Iris pigment epithelial cell (primary cell): ENCODE measurements at regions not wholly inside any gene's neighbourhood (a gene's known extent, or its start where the extent isn't known, plus 50 kb on each side); places are given as distances from the start of the nearest gene placed in this dataset.

Experiments used
- DNase-seq: peaks from one replicate; pipeline ENCODE4 v3.0.0-alpha.2; 2011; ENCODE audit warnings: low read depth

DNA sequence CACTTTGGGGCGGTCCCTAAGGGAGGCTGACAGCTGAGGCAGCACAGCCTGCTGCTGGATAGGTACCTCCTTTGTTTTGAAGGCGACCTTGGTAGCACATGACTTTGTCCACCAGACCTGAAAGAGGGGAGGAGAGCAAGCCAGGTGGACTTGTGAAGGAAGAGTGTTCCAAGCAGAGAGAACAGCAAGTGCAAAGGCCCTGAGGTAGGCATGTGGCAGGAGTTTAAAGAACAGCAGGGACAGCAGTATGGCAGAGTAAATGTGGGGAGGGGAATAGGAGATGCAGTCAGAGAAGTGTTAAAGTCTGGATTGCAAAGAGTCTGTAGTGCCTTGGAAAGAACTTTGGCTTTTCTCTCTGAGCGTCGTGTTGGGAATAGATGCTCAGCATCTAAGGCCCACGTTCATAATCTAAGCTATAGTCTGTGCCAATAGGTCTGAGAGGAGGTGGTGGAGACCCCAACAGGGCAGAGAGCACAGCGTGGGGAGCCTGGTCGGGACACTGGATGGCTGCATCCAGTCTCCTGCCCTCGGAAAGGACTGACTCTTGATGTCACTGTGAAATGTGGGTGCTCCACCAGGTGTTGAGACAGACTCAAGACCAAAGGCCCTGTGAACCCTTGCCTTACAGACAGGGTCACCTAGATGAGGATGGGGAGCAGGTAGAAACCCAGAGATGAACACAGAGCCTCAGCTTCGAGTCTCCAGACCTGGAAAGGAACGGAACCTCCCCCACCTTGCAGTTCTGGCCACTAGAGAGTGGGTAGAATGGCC lies 242.1 kb upstream of the PWP1 start:
- DNase-seq, result no peak

DNA sequence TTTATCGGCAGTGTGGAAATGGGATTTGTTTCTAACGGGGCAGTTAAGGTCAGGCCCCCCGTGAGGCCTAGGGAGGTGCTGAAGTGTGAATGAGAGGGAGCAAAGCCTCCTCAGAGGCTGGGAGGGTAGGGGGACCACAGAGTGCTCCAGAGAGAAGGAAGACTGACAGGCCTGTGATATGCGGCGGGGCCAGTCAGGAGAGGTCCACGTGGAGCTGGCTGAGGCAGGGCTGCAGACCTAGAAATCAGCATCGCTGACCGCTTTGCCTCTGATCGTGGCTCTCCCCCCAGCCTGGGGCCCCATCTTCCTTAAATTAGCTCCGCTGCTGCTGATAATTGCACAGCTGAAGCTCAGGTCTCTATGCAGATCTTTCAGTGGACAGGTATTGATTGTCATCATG lies 240.8 kb upstream of the PWP1 start:
- DNase-seq, result no peak

DNA sequence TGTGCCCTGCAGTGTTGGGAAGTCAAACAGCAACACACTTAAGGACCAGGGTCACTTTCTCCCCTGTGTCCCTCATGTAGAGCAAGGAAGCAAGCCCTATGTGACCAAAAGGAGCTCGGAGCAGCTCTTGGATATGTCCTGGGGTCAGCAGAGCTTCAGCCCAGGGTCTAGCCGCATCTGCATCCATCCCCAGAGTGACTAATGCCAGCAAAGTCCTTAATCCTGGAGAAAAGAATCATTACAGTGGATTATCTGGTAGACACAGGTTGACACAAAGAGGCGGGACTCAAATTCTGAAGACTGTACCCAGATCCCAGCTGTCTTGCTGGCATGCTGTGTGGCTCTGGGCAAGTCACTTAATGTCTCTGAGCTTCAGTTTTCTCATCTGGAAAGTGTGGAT lies 239.1 kb upstream of the PWP1 start:
- no peak for DNase-seq

DNA sequence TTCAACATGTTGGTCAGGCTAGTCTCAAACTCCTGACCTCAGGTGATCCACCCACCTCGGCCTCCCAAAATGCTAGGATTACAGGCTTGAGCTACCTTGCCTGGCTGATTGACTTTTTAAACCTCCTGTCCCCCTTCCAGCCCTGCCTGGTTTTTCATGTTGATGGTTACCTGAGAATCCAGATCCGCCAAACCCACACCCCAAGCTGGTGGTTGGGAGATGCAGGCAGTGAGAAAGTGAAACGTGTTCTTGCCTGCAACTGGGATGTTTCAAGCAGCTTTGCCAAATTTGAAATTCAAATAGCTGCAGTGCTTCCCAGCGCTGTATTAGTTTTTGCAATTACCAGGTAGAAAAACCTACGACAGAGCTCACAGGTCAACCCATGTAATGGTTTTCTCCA lies 238.3 kb upstream of the PWP1 start:
- no peak for DNase-seq

DNA sequence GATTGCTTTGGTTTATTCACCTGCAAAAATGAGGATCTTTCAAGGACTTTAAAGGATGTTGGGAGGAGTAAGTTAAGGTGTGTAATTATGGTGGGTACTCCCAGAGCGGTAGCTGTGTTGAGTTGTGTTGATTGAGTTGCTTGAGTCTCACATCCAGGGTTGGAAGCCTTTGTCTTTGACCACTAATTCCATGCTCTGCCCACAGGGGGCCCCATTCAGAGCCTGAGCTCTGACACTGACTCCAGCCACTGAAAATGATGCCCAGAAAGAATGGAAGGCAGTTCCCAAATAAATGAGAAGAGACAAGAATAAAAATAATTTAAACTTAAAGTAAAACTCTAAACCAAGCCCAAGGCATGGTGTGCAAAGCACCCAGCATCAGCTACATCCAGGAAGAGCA lies 237.4 kb upstream of the PWP1 start:
- DNase-seq, result peak; percentile 16

DNA sequence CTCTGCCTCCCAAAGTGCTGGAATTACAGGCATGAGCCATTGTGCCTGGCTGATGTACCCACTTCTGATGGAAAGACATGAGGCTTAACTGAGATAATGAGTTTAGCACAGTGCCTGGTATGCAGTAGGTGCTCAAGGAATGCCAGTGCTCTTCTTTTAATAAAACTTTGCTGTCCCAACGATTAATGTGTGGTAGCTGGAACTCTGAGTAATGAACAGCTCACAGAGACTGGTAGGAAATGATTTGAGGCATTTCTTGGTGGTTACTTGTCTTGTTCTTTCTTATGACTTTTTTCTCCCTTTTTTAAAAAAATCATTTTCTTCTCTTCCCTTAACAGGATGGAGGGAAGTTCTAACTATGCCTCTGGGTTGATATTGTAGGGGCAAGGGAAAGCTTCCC lies 235.7 kb upstream of the PWP1 start:
- peak; percentile 28 for DNase-seq

DNA sequence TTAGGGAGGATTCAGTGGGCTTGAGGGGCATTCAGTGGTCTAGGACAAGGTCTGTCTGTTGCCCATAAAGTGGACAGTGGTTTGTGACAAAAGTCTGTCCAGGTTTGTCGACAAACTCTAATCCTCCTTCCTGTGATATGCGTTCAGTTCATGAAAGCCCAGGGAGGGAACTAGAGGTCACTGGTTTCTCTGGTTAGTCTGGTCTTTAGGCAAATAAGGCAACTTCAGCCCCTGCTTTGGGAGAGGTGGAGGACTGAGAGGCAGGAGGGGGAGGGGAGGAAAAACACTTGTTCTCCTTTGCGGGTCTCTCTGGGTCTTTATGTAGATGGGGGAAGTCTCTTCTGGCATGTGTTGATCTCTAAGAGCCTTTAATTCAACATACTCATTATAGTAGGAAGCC lies 235.1 kb upstream of the PWP1 start:
- DNase-seq, result no peak

DNA sequence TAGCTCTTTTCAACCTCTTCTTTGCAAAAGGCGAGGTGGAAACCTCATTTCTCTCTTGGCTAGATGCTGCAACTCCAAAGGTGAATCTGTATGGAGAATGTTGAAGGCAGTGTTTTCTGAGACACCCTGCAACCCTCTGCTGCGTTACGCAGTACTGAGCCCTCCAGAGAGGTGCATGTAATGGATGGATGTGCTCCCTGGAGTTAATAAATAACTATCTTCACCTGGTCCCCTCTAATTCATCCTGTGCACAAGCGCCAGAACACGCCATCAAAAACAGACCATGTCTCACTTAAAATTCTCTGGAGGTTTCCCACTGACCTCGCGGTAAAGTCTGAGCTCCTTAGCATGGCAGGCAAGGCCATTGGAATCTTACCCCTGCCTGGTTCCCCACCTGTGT lies 234.4 kb upstream of the PWP1 start:
- DNase-seq, result no peak

DNA sequence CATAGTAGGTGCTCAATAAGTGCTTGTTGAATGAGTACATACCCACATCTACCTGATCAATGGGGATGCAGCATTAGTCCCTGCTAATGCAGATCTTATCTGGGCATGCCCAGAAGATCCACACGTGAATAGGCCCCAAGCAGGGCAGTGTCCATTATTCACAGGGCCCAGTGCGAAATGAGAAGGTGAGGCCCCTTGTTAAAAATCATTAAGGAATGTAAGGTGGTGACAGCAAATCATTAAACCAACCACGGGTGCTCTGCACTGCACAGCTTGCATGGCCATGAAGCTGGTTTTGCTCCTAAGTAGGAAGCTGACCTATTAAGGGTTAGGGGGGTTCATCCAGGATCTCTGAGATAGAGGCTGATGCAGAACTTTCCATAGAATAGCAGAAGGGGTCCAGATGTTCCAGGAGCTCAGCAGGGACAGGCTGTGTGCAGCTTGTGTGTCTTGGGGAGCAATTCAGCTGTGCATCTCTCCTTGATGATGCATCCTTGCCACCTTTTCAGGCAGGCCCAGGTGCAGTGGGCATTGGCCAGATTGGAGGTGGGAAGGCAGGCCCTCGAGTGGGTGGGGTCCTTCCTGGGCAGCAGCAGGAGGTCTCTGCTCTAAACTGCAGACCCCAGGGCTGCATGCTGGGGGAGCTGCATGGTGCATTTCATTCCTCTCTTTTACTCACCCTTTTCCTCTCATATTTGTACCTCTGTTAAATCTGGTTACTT lies 231.3 kb upstream of the PWP1 start:
- DNase-seq, result no peak

DNA sequence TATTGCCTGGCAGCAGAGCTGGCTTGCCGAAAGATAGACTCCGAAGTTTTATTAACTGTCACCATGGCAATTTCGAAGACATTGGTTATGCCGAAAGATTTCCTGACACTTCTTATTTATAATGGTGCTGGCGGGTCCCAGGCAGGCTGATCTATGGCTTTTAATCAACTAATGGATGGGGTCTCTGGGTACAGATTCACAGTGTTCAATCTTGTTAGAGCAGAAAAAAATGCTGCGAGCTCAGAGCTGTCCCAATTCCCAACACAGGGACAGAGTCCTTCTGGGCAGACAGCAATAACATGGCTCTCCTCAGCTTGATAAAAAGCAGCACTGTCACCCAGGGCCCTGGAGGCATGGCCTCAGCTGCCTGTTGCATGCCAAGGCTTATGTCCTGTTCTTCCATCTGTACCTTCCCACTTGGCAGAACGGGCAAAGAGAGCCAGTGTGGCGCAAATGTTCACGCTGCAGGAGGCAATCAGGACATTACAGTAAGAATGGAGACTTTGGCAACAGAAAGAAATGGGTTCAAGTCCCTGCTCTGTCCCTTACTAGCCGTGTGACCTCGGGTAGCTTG lies 228.2 kb upstream of the PWP1 start:
- no peak for DNase-seq

DNA sequence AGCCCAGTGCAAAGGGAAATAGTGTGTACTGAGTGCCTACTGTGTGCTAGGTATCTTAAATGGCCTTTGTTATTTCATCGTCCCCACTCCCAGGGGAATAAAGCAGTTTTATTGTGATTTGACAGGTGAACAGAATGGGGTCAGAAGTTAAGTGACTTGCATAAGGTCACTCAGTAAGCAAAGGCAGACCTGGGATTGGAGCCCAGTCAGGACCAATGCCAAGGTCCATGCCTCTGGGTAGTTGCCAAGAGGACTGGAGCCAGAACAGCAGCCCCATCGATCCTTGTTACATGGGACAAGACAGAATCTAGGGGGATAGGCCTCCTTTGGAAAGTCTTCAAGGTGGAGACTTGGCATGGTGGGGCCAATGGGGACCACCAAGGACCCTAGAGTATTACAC lies 227.4 kb upstream of the PWP1 start:
- DNase-seq, result no peak

DNA sequence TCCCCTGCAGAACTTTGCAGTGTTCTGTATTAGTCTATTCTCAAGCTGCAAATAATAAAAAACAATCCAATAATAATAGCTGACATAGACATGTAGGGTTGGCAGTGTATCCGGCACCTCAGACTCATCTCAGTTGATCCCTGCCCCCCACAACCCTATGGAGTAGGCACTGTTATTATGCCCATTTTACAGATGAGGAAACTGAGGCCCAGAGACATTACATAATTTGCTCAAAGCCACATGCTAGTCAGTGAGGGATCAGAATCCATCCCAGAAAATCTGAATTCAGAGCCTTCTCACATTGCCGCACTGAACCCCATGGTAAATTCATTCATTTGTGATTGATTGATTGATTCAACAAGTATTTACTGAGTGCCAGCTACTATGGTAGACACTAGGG lies 226.6 kb upstream of the PWP1 start:
- DNase-seq, result no peak

DNA sequence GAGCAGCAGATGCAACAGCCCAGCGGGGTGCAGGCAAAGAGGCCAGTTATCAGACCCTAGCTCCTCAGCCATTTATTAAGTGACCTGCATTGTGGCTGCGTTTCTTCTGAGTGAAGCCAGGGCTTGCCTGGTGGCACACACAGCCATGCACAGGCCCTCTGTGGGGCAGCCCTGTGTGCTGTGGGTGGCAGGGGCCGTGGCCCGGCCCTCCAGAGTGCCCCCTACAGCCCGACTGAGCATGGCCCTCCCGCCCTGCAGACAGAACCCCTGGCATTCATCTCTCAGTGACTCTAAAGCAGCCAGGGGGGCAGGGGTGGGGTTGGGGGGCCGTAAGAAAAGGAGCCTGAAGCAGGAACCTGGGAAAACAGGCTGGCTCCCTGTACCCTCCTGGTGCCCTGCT lies 226.0 kb upstream of the PWP1 start:
- no peak for DNase-seq

DNA sequence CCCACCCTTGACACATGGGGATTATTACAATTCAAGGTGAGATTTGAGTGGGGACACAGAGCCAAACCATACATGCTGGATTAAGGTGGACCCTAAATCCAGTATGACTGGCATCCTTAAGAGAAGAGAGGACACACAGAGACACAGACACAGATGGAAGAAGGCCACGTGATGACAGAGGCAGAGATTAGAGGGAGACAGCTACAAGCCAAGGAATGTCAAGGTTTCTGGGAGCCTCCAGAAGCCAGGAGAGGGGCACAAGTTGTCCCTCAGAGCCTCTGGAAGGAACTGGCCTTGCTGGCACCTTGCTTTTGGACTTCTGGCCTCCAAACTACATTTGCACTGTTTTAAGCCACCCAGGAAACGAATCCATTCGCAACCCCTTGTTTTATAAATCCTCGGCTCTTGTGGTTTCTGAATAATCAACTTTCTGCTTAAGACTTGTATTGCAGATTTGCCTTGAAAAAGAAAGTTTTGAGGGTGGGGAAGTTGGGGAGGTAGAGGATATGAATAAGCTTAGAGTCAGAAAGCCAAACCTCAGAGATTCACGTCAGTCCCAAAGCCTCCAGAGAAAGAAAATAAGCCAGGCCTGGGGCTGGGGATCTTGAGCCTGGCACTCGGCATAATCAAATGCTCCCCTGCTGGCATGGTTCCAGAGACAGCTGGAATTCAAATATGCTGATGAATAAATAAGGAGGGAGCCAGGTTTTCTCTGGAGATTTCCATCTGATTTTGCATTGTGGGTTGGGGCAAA lies 224.2 kb upstream of the PWP1 start:
- peak; percentile 89 for DNase-seq

DNA sequence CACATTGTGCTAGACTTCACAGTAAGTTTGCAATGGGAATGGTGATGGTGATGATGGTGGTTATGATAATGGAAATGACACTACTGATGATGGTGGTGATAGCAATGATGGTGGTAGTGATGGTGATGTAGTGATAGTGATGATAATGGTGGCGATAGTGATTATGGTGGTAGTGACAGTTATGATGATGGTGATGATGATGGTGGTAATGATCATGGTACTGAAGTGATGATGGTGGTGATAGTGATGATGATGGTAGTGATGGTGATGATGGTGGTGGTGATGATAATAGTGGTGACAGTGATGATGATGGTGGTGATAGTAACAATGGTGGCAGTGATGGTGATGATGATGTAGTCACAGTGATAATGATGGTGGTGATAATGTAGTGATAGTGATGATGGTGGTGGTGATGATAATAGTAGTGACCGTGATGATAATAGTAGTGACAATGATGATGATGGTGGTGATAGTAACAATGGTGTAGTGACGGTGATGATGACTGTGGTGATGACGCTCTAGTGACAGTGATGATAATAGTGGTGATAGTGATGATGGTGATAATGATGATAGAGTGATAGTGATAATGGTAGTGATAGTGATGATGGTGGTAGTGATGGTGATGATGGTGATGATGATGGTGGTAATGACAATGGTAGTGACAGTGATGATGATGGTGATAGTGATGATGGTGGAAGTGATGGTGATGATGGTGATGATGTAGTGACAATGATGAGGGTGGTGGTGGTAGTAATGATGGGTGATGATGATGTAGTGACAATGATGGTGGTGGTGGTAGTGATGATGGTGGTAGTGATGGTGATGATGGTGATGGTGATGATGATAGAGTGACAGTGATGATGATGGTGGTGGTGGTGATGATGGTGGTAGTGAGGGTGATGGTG lies 222.9 kb upstream of the PWP1 start:
- DNase-seq, result no peak

DNA sequence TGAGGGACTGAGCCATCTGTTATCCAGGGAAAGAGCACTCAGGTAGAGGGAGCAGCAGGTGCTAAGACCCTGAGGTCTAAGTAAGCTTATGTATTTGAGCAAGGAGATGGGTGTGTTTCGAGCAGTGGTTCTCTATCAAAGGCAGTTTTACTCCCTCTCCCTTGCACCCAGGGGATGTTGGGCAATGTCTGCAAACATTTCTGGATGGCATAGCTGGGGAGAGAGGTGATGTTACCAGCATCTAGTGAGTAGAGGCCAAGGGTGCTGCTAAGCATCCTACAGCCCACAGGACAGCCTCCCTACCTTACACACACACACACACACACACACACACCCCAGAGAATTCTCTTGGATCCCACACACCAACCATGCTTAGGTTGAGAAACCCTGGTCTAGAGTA lies 221.0 kb upstream of the PWP1 start:
- no peak for DNase-seq

DNA sequence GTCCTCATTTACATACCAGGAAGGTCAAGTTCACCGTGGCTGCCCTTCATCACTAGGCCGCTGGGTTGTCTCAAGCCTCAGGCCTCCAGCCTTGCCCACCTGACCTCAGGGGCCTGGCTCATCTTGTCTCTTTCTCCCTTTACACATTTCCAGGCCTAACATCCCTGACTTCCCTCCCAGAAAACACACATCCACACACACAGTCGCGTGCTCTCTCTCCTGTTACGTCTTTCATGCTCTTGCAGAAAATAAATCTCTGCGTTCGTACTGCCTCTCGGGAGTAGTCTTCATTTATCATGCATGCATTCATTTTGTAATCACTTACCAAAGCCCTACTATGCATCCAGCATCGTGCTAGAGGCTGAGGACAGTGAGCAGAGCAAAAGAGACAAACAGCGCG lies 220.0 kb upstream of the PWP1 start:
- DNase-seq, result no peak

DNA sequence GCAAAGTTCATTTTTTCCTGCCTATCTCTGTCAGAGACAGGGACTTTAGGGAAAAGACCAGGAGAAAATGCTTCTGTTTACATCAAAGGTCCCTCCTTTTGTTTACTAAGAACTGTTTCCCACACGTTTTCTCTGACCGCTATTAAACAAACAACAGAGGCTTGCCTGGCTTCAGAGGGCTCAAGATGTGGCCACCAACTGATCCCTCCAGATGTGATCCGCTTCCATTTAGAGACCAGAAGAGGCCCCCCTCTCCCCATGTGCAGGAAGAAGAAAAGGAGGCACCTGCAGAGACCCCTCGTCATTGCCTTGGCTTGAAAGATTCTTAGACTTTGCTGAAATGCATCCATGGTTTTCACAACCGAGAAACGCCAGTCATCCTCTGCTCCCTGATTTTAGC lies 217.9 kb upstream of the PWP1 start:
- no peak for DNase-seq

DNA sequence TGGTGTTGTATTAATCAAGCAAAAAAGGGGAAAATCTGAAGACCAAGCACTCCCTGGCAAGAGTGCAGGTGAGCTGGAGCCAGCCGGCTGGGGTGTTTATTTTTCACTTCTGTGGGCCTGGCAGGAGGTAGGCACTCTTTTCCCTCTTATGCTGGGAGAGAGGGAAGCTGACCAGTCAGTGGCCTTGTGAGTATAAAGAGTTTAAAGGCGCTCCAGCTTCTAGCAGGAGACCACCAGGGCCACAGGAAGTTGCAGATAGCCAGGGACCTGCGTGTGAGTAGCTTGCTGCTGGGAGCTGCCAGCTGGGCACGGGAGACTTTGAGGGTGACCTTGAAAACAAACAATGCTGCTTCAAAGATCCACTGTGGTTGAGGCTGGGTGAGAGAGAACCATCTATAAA lies 217.4 kb upstream of the PWP1 start:
- no peak for DNase-seq

DNA sequence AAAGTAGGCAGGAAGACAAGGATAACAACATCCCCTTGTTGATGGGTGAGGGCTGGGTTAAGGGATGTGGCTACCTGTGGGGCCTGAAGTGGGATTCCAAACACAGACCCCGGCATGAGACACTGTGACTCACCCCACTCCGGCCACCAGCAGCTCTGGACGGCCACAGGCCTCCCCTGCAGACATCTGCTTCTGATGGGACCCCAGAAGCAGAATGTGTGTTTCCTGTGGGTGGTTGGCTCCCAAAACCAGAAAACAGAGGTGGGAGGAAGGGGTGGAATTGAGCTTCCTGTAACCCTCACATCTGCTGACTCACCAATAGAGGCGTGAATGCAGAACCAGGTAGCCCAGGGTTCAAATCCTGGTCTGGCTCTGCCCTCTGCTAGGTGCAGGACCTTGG lies 216.6 kb upstream of the PWP1 start:
- no peak for DNase-seq

DNA sequence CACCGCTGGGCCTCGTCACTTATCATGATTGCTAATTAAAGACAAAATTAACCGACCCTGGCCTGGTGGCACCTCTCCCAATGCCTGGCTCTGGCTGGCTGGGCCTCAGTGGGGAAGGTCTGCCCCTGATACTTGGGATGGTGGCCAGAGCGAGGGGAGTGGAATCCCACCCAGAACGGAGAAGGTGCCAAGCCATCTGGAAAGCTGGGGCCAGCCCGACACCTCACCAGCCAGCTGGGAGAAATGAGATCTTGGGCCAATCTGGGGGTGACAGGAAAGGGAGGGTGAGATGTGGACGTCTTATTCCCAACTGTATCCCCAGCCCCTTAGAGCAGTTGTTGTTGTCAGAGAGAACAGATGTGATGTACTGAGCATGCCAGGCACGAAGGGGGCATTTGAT lies 215.0 kb upstream of the PWP1 start:
- DNase-seq, result no peak

DNA sequence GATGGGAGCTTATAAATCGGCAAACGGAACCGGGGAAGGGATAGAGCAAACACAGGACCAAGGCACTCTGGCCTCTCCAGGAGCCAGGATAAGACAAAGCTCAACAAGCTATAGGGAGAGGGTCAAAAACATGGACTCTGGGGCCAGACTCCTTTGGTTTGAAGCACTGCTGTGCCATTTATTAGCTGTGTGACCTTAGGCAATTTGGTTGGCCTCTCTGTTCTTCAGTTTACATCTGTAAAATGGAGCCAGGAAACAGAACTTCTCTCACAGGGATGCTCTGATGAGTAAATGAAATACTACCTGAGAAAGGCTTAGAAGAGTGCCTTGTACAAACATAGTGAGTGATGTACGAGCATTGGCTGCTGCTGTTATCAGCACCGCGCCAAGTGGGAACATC lies 213.3 kb upstream of the PWP1 start:
- no peak for DNase-seq
